Muscle layer of duodenum (tissue), 2 donors: ENCODE measurements at regions not wholly inside any gene's neighbourhood (a gene's known extent, or its start where the extent isn't known, plus 50 kb on each side); places are given as distances from the start of the nearest gene placed in this dataset.

Experiments used
- H3K27ac ChIP-seq: one replicate; pipeline ENCODE4 v1.7.0; 2013; ENCODE audit warnings: mild to moderate bottlenecking, low read length
- H3K27me3 ChIP-seq: one replicate; pipeline ENCODE4 v1.7.0; 2013; ENCODE audit warnings: low read depth, mild to moderate bottlenecking, control low read depth, low read length
- H3K36me3 ChIP-seq, 2 donors: one replicate each; pipeline ENCODE4 v1.7.0; 2013; ENCODE audit warnings: low read length in 2 of 2, control low read depth in 1 of 2, mild to moderate bottlenecking in 1 of 2; ENCODE audit not compliant: insufficient read depth in 2 of 2, control insufficient read depth in 1 of 2
- H3K4me1 ChIP-seq, 2 donors: one replicate each; pipeline ENCODE4 v1.7.0; 2013; ENCODE audit warnings: low read length in 2 of 2, mild to moderate bottlenecking in 2 of 2, control low read depth in 1 of 2, moderate library complexity in 1 of 2; ENCODE audit not compliant: insufficient read depth in 2 of 2, control insufficient read depth in 1 of 2
- H3K4me3 ChIP-seq, 2 donors: one replicate each; pipeline ENCODE4 v1.7.0; 2013; ENCODE audit warnings: low read length in 2 of 2, low read depth in 1 of 2, mild to moderate bottlenecking in 1 of 2
- H3K9me3 ChIP-seq, 2 donors: one replicate each; pipeline ENCODE4 v1.7.0; 2013; ENCODE audit warnings: low read length in 2 of 2, control low read depth in 1 of 2, mild to moderate bottlenecking in 1 of 2; ENCODE audit not compliant: control insufficient read depth in 1 of 2
- donor health status: healthy.

DNA sequence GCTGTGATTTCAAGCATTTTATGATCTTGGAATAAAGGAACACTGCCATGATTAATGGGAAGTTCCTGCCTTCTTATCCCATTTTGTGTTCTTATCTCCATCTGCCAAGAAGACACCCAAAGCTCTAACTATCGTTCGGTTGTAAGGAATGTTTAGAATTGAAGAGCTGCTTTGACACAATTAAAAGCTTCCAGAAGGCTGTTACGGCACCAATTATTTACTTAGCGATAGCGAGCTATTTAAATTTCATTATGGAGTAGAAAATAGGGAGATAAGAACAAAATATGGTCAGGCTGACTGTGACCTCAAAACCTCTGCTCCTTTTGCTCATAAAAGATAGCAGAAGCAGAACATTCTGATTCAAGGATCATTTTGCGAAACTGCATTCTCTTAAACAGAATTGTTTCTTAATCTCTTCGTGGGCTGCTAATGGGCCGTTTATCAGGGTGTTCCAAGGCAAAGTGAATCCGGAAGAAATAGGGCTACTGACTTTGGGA is 101.6 kb downstream of the SLC4A3 start:
- Histone ChIP-seq H3K27ac (no peak overlapping the region), H3K27me3 (no peaks in the 10 kb centered on the region), H3K4me1 (no peaks in the 10 kb centered on the region), H3K9me3 (no peaks in the 10 kb centered on the region), H3K36me3 (no peaks in the 10 kb centered on the region), H3K4me3 (no peak overlapping the region)

DNA sequence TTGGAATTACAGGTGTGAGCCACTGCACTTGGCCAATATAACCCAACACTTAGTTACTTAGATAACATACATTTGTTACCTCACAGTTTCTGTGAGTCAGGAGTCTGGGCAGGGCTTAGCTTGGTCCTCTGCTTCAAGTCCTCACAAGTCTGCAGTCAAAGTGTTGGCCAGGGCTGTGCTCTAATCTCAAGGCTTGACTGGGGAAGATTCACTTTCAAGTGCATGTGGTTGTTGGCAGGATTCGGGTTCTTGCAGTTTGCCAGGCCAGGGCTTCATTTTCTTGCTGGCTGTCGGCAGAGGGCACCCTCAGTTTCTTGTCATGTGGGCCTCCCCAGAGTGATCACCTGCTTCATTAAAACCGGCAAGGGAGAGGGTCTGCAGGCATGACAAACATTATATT is 103.7 kb downstream of the SLC4A3 start:
- Histone ChIP-seq H3K36me3 (no peaks in the 10 kb centered on the region), H3K9me3 (no peaks in the 10 kb centered on the region), H3K4me1 (no peaks in the 10 kb centered on the region), H3K4me3 (no peak overlapping the region), H3K27ac (no peak overlapping the region), H3K27me3 (no peaks in the 10 kb centered on the region)

DNA sequence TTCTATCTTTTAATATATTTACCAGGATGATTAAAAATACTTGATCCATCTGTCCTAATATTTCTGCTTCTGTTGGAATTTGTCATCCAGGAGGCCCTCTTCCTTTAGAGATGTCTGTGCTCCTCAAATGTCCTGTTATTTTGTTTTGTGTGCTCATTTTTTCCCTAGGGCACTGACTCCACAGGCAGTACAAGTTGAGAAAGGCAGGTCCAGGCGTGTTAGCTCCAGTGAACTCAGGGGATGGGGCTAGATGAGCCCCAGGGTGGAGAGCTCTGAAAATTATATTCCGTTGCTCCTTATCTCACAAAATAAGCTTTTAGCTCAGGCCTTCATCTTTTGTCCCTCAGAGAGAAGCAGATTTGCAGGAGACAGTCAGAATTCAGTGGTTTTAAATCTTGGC is 105.7 kb downstream of the SLC4A3 start:
- Histone ChIP-seq H3K36me3 (no peaks in the 10 kb centered on the region), H3K27me3 (no peaks in the 10 kb centered on the region), H3K4me1 (no peaks in the 10 kb centered on the region), H3K4me3 (no peak overlapping the region), H3K27ac (no peak overlapping the region), H3K9me3 (no peaks in the 10 kb centered on the region)

DNA sequence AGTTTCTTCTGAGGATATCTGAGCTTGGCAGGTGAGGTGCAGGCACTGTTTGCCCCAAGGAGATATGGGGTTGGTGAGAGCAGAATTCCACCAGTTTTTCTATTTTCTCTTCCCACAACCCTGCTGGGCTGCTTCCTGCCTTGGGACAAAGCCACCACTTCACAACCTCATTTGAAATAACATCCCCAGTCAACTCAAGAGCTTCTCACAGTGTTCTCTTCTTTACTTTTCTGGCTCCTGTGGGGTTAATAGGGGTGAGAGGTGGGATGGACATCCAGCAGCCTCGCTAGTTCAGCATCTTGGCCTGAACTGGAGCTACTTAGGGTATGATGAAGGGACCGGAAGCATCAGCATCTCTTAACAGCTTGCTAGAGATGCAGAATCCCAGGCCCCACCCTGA is 106.3 kb downstream of the SLC4A3 start:
- Histone ChIP-seq H3K4me3 (no peak overlapping the region), H3K9me3 (no peaks in the 10 kb centered on the region), H3K27me3 (no peaks in the 10 kb centered on the region), H3K27ac (no peak overlapping the region), H3K4me1 (no peaks in the 10 kb centered on the region), H3K36me3 (no peaks in the 10 kb centered on the region)

DNA sequence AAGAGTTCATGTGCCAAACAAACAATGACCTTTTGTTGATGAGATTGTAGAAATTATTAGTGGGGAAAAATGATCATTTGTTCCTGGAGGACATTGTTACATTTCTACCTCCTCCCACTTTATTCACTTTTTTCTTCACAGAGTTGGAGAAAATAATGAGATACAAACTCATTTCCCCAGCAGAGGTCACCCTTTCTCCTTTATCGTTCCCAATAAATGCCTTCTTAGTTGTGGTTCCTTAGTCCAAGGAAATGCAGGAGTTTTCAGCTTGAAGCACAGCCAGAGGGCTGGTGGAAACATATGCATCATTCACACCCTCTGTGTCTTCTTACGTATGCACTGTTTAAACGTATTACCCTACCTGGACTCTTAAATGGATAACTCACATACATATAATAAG is 108.8 kb downstream of the SLC4A3 start:
- no peaks in the 10 kb centered on the region for H3K9me3 ChIP-seq
- no peak overlapping the region for H3K4me3 ChIP-seq
- H3K36me3 ChIP-seq: no peaks in the 10 kb centered on the region
- H3K4me1 ChIP-seq: peaks cover 0 to 6% of the 10 kb centered on the region in 2 donors
- H3K27ac ChIP-seq: no peak overlapping the region
- no peaks in the 10 kb centered on the region for H3K27me3 ChIP-seq

DNA sequence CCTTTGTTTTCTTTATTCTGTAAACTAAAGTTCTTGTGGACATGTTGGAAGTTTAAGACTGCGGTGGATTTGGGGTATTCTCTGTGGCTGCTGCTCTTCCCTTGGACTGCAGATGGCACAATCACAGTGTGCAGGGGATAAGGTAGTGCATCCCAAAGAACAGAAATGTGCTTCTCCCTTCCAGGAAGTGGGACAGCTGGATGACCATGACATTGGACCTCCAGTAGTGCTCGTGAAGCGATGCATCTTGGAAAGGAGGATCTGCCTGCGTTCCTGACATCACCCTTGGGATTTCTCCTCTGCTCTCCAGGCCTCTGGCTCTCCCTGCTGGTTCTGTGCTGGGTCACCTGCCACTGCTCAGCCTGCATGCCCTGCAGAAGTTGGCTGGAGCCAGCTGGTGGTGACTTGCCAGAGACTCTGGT is 109.9 kb downstream of the SLC4A3 start:
- Histone ChIP-seq H3K27me3 (no peaks in the 10 kb centered on the region), H3K4me3 (no peak overlapping the region), H3K36me3 (no peaks in the 10 kb centered on the region), H3K27ac (no peak overlapping the region), H3K4me1 (peaks cover 0 to 6% of the 10 kb centered on the region in 2 donors), H3K9me3 (no peaks in the 10 kb centered on the region)

DNA sequence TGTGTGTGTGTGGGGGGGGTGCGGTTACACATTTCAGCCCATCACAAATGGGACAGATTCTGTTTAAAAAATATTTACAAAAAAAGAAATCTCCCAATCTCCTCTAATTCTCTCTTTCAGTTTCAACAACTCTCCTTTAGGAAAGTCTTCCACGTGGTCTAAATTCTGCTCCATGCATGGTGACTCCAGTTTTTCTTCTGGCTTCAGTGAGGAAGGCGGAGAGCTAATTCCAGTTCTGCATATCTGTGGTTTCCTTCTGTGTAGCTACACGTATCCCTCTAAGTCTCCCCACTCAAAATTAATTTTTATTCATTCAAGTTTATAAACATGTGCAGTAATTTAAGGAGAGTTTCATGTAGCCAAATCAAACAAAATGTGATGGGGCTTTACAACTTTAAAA is 111.6 kb downstream of the SLC4A3 start:
- peaks cover 0 to 6% of the 10 kb centered on the region in 2 donors for H3K4me1 ChIP-seq
- H3K36me3 ChIP-seq: no peaks in the 10 kb centered on the region
- no peak overlapping the region for H3K27ac ChIP-seq
- H3K9me3 ChIP-seq: no peaks in the 10 kb centered on the region
- no peaks in the 10 kb centered on the region for H3K27me3 ChIP-seq
- H3K4me3 ChIP-seq: no peak overlapping the region

DNA sequence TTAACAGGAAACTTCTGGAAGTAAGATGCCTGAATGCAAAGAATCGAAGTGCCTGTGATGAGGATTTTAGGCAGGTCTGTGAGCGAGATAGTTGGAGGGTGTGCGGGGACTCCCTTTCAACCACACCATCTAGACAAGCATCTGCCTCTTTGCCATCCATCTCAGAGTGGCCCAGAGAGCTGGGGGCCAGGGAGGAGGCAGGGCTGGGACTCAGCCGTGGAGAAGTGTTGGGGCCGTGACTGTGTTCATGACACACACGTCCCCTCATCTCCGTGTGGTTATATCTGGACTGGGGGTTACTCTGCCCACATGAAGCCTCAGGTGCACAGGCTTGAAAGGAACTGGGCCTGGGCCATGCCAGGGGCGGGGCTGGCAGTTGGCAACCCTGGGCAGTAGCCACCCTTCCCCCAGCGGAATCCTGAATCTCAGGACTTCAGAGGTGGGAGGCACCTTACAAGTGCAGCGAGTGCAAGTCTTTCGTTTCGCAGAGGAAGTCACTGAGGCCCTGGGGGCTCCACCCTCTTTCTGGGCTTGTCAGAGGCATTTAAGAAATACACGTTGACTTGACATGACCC is 112.5 kb downstream of the SLC4A3 start:
- H3K27me3 ChIP-seq: no peaks in the 10 kb centered on the region
- H3K27ac ChIP-seq: no peak overlapping the region
- H3K4me3 ChIP-seq: no peak overlapping the region
- H3K9me3 ChIP-seq: no peaks in the 10 kb centered on the region
- H3K36me3 ChIP-seq: no peaks in the 10 kb centered on the region
- peaks cover 0 to 13% of the 10 kb centered on the region in 2 donors for H3K4me1 ChIP-seq

DNA sequence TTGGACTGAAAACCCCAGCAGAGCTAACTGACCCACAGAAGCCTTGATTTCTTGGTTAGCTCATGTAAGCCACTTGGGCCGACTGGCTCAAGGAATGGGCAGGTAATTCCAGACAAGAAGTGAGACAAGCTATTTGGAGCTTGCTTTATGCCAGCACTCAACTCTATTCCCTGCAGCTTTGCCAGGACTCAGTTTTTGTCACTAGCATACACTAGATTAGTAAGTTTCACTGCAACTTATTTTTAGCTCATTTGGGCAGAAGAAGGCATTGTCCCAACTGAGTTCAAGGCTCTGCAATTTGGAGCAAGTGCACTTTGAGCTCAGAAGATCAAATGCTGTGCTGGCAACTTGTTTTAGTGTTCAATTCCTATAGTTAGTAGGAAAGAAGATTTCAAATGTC is 116.1 kb downstream of the SLC4A3 start:
- no peak overlapping the region for H3K4me3 ChIP-seq
- H3K27me3 ChIP-seq: no peaks in the 10 kb centered on the region
- H3K9me3 ChIP-seq: no peaks in the 10 kb centered on the region
- H3K36me3 ChIP-seq: no peaks in the 10 kb centered on the region
- H3K27ac ChIP-seq: no peak overlapping the region
- peaks cover 0 to 13% of the 10 kb centered on the region in 2 donors for H3K4me1 ChIP-seq

DNA sequence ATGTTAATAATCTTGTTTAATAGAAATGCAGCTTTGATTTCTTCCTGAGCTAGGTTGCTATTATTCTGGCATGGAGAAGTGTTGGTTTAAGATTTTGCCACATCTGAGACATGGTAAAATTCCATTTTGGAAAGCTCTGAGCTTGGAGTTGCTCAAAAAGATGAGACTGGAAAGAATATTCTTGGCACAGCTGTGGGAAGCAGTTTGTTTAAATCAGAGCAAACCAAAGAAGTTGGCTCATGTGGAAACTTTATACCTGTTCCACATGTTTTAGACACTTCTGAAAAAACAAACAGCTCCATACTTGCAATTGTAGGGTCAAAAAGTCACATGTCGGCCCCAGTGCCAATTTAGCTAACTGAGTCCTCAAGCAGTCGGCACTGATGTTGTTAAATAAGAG is 116.6 kb downstream of the SLC4A3 start:
- no peak overlapping the region for H3K4me3 ChIP-seq
- H3K36me3 ChIP-seq: no peaks in the 10 kb centered on the region
- H3K4me1 ChIP-seq: peaks cover 0 to 13% of the 10 kb centered on the region in 2 donors
- no peaks in the 10 kb centered on the region for H3K9me3 ChIP-seq
- no peak overlapping the region for H3K27ac ChIP-seq
- H3K27me3 ChIP-seq: no peaks in the 10 kb centered on the region

DNA sequence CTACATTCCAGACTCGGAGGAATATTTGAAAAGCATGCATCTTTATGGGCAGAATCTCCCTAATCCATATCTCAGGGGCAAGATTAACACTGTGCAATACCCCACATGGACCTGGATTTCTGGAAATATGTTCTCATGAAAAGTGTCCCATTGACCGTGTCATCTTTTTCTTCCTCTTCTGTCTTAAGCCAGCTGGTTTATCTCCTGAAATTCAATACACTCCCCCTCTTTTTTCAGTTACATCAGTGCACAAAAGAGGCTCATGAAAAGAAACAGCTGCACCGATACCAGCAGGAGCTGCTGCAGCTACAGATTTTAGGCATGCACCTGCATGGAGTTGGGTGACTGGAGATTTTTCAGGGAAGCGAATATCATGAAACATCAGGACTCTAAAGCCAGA is 117.2 kb downstream of the SLC4A3 start:
- H3K4me3 ChIP-seq: no peak overlapping the region
- no peaks in the 10 kb centered on the region for H3K27me3 ChIP-seq
- no peak overlapping the region for H3K27ac ChIP-seq
- no peaks in the 10 kb centered on the region for H3K9me3 ChIP-seq
- no peaks in the 10 kb centered on the region for H3K36me3 ChIP-seq
- H3K4me1 ChIP-seq: peaks cover 0 to 12% of the 10 kb centered on the region in 2 donors

DNA sequence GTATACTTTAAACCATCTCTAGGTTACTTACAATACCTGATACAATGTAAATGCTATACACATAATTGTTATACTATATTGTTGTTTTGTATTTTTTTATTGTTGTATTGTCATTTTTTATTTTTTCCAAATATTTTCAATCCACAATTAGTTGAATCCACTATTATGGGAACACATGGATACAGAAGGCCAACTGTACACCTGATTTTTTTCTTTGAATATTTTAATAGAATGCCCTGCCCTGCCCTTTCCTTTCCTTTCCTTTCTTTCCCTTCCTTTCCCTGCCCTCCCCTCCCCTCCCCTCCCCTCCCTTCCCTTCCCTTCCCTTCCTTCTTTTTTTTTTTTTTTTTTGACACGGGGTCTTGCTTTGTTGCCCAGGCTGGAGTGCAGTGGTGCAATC is 120.2 kb downstream of the SLC4A3 start:
- Histone ChIP-seq H3K27ac (no peak overlapping the region), H3K27me3 (no peaks in the 10 kb centered on the region), H3K4me3 (no peak overlapping the region), H3K9me3 (no peaks in the 10 kb centered on the region), H3K4me1 (peaks cover 0 to 7% of the 10 kb centered on the region in 2 donors), H3K36me3 (no peaks in the 10 kb centered on the region)
